Activated CD4-positive, alpha-beta T cell treated with anti-CD3 and anti-CD28 coated beads for 24 hours (primary cell): ENCODE measurements at regions not wholly inside any gene's neighbourhood (a gene's known extent, or its start where the extent isn't known, plus 50 kb on each side); places are given as distances from the start of the nearest gene placed in this dataset.

Experiments
- DNase-seq, 2 donors: peaks; one replicate each; pipeline ENCODE4 v3.0.0-alpha.2; 2020; ENCODE audit warnings: low read depth in 2 of 2

- DNase-seq, result no peak
These were observed 88.3 kb downstream of the ANKRD60 start for GRCh38 chr20:58139849-58140786.

- no peak for DNase-seq
These were observed 90.1 kb downstream of the ANKRD60 start for GRCh38 chr20:58138395-58138794.

- DNase-seq, result no peak
These were observed 90.7 kb downstream of the ANKRD60 start for GRCh38 chr20:58137651-58138265.

GRCh38 chr20:58137236-58137635 is 91.2 kb downstream of the ANKRD60 start:
- no peak for DNase-seq

GRCh38 chr20:58136149-58136484 is 92.3 kb downstream of the ANKRD60 start:
- no peak for DNase-seq

- DNase-seq, result no peak
These were observed 92.9 kb downstream of the ANKRD60 start for GRCh38 chr20:58135441-58136148.

GRCh38 chr20:58133020-58133808 is 95.2 kb downstream of the ANKRD60 start:
- DNase-seq, result no peak

- DNase-seq, result no peak
These were observed 96.8 kb downstream of the ANKRD60 start for GRCh38 chr20:58131551-58132142.

- no peak for DNase-seq
These were observed 97.3 kb downstream of the ANKRD60 start for GRCh38 chr20:58131151-58131550.

- DNase-seq, result no peak
These were observed 97.9 kb downstream of the ANKRD60 start for GRCh38 chr20:58130581-58130980.

- DNase-seq, result no peak
These were observed 98.3 kb downstream of the ANKRD60 start for GRCh38 chr20:58130156-58130555.

GRCh38 chr20:58129721-58130151 is 98.7 kb downstream of the ANKRD60 start:
- DNase-seq, result no peak

GRCh38 chr20:58128635-58129625 is 99.5 kb downstream of the ANKRD60 start:
- DNase-seq, result no peak

- DNase-seq, result no peak
These were observed 100.7 kb downstream of the ANKRD60 start for GRCh38 chr20:58127701-58128111.

GRCh38 chr20:58125726-58126125 is 102.7 kb downstream of the ANKRD60 start:
- DNase-seq, result no peak

- no peak for DNase-seq
These were observed 110.5 kb downstream of the ANKRD60 start for GRCh38 chr20:58117944-58118343.

- DNase-seq, result no peak
These were observed 111.9 kb downstream of the ANKRD60 start for GRCh38 chr20:58116505-58116904.

- DNase-seq, result no peak
These were observed 114.7 kb downstream of the ANKRD60 start for GRCh38 chr20:58113716-58114115.

GRCh38 chr20:58112017-58112781 is 116.3 kb downstream of the ANKRD60 start:
- no peak for DNase-seq
